ENCODE measurements at regions not wholly inside any gene's neighbourhood (a gene's known extent, or its start where the extent isn't known, plus 50 kb on each side); places are given as distances from the start of the nearest gene placed in this dataset.

DNA sequence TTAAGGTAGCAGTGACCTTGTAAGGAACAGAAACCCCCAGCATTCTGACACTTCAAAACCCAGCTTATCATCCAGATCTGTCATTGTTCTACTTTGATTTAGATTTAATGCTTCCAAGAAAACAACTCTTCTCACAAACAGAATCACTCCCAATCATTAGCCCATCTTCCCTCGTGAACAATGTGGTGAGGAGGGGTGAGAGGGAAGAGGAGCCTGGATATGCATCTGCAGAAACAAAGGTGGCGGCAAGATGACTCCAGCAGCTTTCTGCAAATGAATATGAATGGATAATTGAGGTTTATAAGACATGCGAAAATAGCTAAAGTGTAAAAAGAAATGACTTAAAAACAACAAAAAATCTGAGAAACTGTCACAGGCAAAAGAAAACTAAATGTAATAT is 859.9 kb upstream of the SLC10A2 start:
- Histone ChIP-seq H3K4me1 (no peaks in the 10 kb centered on the region), H3K36me3 (no peaks in the 10 kb centered on the region), H3K4me3 (no peak overlapping the region), H3K27me3 (no peaks in the 10 kb centered on the region), H3K9me3 (no peaks in the 10 kb centered on the region), H3K27ac (no peak overlapping the region)
- intact Hi-C loops (cut with DNase I): no loop called here
- no peak for DNase-seq
- WGBS, 2 donors: 66 to 83% methylated on average over 3 of the region's 3 CpGs
- TF ChIP-seq POLR2A (IDR thresholded peaks at IDR 0.05) (no peak), POLR2AphosphoS5 (IDR thresholded peaks at IDR 0.05) (no peak), EP300 (IDR thresholded peaks at IDR 0.05) (no peak), CTCF (IDR thresholded peaks at IDR 0.05) (no peak)

DNA sequence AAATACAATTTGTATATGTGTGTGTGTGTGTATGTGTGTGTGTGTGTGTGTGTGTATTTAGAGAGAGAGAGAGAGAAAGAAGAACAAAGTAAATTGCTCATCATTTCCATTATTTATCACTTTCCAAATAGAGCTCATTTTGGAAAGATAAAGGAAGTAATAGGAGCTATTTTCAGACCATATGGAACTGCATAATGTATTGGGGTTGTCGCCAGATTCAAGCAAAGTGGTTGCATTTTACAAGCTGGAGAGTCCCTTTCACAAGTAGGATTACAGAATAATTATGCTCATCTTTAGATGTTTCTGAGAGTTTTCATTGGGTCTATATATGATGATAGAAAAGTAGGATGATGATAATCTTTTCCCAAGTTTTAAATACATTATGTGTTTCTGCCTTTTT is 842.7 kb upstream of the SLC10A2 start:
- H3K9me3 ChIP-seq: no peaks in the 10 kb centered on the region
- H3K27ac ChIP-seq: no peak overlapping the region
- H3K4me3 ChIP-seq: no peak overlapping the region
- TF ChIP-seq CTCF (IDR thresholded peaks at IDR 0.05) (no peak), POLR2AphosphoS5 (IDR thresholded peaks at IDR 0.05) (no peak), EP300 (IDR thresholded peaks at IDR 0.05) (no peak), POLR2A (IDR thresholded peaks at IDR 0.05) (no peak)
- no peaks in the 10 kb centered on the region for H3K36me3 ChIP-seq
- DNase-seq: no peak
- no peaks in the 10 kb centered on the region for H3K27me3 ChIP-seq
- no peaks in the 10 kb centered on the region for H3K4me1 ChIP-seq
- 85 to 86% methylated on average over 1 of the region's 1 CpG for WGBS, 2 donors
- intact Hi-C loops (cut with DNase I): no loop called here

- Histone ChIP-seq H3K4me3 (no peak overlapping the region), H3K4me1 (no peaks in the 10 kb centered on the region), H3K27ac (no peak overlapping the region), H3K9me3 (no peaks in the 10 kb centered on the region), H3K36me3 (no peaks in the 10 kb centered on the region), H3K27me3 (no peaks in the 10 kb centered on the region)
- TF ChIP-seq POLR2AphosphoS5 (IDR thresholded peaks at IDR 0.05) (no peak), EP300 (IDR thresholded peaks at IDR 0.05) (no peak), CTCF (IDR thresholded peaks at IDR 0.05) (no peak), POLR2A (IDR thresholded peaks at IDR 0.05) (no peak)
- WGBS, 2 donors: 65 to 71% methylated on average over 5 of the region's 5 CpGs
- DNase-seq: no peak
- intact Hi-C loops (cut with DNase I): no loop called here
Observed at GRCh38 chr13:103908274-103908673, 842.1 kb upstream of the SLC10A2 start.

DNA sequence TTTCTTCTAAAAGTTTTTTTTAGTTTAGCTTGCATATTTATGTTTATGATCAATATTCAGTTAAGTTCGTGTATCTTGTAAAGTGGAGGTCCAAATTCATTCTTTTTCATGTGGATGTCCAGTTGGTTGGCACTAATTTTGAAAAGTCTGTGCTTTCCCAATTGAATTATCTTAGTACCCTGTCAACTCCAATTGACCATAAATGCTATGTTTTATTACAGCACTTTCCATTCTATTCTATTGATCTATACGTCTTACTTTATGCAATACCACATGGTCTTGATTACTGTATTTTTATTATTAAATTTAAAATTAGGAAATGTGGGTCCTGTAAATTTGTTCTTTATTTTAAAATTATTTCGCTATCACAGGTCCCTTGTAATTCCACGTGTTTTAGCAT is 837.6 kb upstream of the SLC10A2 start:
- TF ChIP-seq POLR2AphosphoS5 (IDR thresholded peaks at IDR 0.05) (no peak), EP300 (IDR thresholded peaks at IDR 0.05) (no peak), CTCF (IDR thresholded peaks at IDR 0.05) (no peak), POLR2A (IDR thresholded peaks at IDR 0.05) (no peak)
- 63 to 80% methylated on average over 4 of the region's 4 CpGs for WGBS, 2 donors
- H3K27ac ChIP-seq: no peak overlapping the region
- intact Hi-C loops (cut with DNase I): no loop called here
- no peaks in the 10 kb centered on the region for H3K4me1 ChIP-seq
- H3K4me3 ChIP-seq: no peak overlapping the region
- H3K36me3 ChIP-seq: no peaks in the 10 kb centered on the region
- H3K27me3 ChIP-seq: no peaks in the 10 kb centered on the region
- DNase-seq: no peak
- no peaks in the 10 kb centered on the region for H3K9me3 ChIP-seq

- TF ChIP-seq EP300 (IDR thresholded peaks at IDR 0.05): no peak
- no peak for TF ChIP-seq POLR2AphosphoS5 (IDR thresholded peaks at IDR 0.05)
- TF ChIP-seq POLR2A (IDR thresholded peaks at IDR 0.05): no peak
- TF ChIP-seq CTCF (IDR thresholded peaks at IDR 0.05): no peak
- Histone ChIP-seq H3K27me3 (no peaks in the 10 kb centered on the region), H3K27ac (no peak overlapping the region), H3K4me3 (no peak overlapping the region), H3K36me3 (no peaks in the 10 kb centered on the region), H3K9me3 (no peaks in the 10 kb centered on the region), H3K4me1 (no peaks in the 10 kb centered on the region)
- no peak for DNase-seq
- WGBS, 2 donors: 57 to 82% methylated on average over 2 of the region's 2 CpGs
- intact Hi-C loops (cut with DNase I): no loop called here
Observed at GRCh38 chr13:103898481-103898880, 832.3 kb upstream of the SLC10A2 start.
